ENCODE measurements at regions not wholly inside any gene's neighbourhood (a gene's known extent, or its start where the extent isn't known, plus 50 kb on each side); places are given as distances from the start of the nearest gene placed in this dataset.

DNA sequence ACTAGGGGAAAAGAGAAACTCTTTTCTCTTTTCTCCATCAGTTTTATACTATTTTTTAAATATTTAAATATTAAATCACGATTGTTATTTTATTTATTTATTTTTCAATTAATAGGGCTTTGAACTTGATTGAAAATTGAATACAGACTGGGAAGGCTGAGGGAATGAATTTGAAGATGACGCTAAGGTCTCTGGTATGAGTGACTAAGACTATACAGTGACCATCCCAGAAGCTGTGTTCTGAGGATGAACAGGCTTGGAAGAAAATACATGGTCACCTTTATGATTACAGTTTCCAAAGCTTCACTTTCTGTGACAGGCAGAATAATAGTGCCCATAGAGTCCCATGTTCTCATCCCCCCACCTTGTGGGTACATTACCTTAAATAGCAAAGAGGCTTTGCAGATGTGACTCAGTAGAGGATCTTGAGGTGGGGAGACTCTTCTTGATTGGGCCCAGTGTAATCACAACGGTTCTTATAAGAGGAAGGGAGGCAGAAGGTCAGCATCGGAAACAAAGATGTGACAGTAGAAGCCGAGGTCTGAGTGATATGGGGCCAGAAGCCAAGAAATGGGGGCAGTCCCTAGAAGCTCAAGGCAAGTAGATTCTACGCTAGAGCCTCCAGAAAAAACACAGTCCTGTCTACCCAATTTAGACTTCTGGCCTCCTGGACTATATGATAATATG is 51.0 kb upstream of the LPP start:
- no peak for DNase-seq (ENCODE audit: low read depth in 2 of 2)

DNA sequence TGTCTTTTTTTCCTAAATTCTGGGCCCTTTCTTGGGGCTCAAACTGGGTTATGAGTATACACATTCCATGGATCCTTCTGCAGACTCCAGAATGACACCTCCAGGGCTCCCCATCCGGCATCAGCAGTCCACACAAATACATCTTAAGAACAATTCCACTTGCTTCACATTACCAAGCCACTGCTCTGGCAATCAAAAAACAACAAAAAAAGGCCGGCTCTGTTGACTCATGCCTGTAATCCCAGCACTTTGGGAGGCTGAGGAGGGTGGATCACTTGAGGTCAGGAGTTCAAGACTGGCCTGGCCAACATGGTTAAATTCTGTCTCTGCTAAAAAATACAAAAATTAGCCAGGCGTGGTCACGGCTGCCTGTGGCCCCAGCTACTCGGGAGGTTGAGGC is 49.9 kb upstream of the LPP start:
- no peak for DNase-seq (ENCODE audit: low read depth in 2 of 2)

Measured in stimulated activated CD8-positive, alpha-beta memory T cell treated with anti-CD3 and anti-CD28 coated beads, Interleukin-15, amount 100 ng/mL, for 48 hours (primary cell).